ENCODE measurements at regions not wholly inside any gene's neighbourhood (a gene's known extent, or its start where the extent isn't known, plus 50 kb on each side); places are given as distances from the start of the nearest gene placed in this dataset.

- no peaks in the 10 kb centered on the region for H3K4me1 Mint-ChIP-seq (ENCODE audit: unreplicated experiment)
- no peaks in the 10 kb centered on the region for H3K36me3 Mint-ChIP-seq (ENCODE audit: unreplicated experiment)
- H3K4me3 Mint-ChIP-seq (ENCODE audit: unreplicated experiment), result no peak overlapping the region
- no peak for TF ChIP-seq CTCF (IDR thresholded peaks at IDR 0.05)
- peak; percentile 46 for DNase-seq (ENCODE audit: extremely low spot score, unreplicated experiment)
- H3K9me3 Mint-ChIP-seq (ENCODE audit: unreplicated experiment), result no peaks in the 10 kb centered on the region
- H3K27ac Mint-ChIP-seq (ENCODE audit: unreplicated experiment), result no peak overlapping the region
- peaks cover 3% of the 10 kb centered on the region for H3K27me3 Mint-ChIP-seq (ENCODE audit: unreplicated experiment)
These were observed 136.8 kb upstream of the FOXB1 start for GRCh38 chr15:59867086-59867855.

- DNase-seq (ENCODE audit: extremely low spot score, unreplicated experiment), result peak; percentile 42
- H3K27me3 Mint-ChIP-seq (ENCODE audit: unreplicated experiment), result peaks cover 3% of the 10 kb centered on the region
These were observed 137.5 kb upstream of the FOXB1 start for GRCh38 chr15:59866642-59867041.

GRCh38 chr15:59862191-59863155, 141.6 kb upstream of the FOXB1 start:
- Mint-ChIP-seq H3K27ac (ENCODE audit: unreplicated experiment) (no peak overlapping the region), H3K9me3 (ENCODE audit: unreplicated experiment) (no peaks in the 10 kb centered on the region), H3K4me1 (ENCODE audit: unreplicated experiment) (no peaks in the 10 kb centered on the region), H3K4me3 (ENCODE audit: unreplicated experiment) (no peak overlapping the region), H3K27me3 (ENCODE audit: unreplicated experiment) (no peaks in the 10 kb centered on the region), H3K36me3 (ENCODE audit: unreplicated experiment) (no peaks in the 10 kb centered on the region)
- no peak for TF ChIP-seq CTCF (IDR thresholded peaks at IDR 0.05)
- peak; percentile 46 for DNase-seq (ENCODE audit: extremely low spot score, unreplicated experiment)

More at GRCh38 chr15:59866642-59867041, 137.5 kb upstream of the FOXB1 start:
- TF ChIP-seq CTCF (IDR thresholded peaks at IDR 0.05), result no peak
- Mint-ChIP-seq H3K27ac (ENCODE audit: unreplicated experiment) (no peak overlapping the region), H3K4me3 (ENCODE audit: unreplicated experiment) (no peak overlapping the region), H3K36me3 (ENCODE audit: unreplicated experiment) (no peaks in the 10 kb centered on the region), H3K4me1 (ENCODE audit: unreplicated experiment) (no peaks in the 10 kb centered on the region), H3K9me3 (ENCODE audit: unreplicated experiment) (no peaks in the 10 kb centered on the region)

- no peaks in the 10 kb centered on the region for H3K36me3 Mint-ChIP-seq (ENCODE audit: unreplicated experiment)
- no peaks in the 10 kb centered on the region for H3K4me1 Mint-ChIP-seq (ENCODE audit: unreplicated experiment)
- no peaks in the 10 kb centered on the region for H3K27me3 Mint-ChIP-seq (ENCODE audit: unreplicated experiment)
- no peaks in the 10 kb centered on the region for H3K9me3 Mint-ChIP-seq (ENCODE audit: unreplicated experiment)
- no peak overlapping the region for H3K27ac Mint-ChIP-seq (ENCODE audit: unreplicated experiment)
- TF ChIP-seq CTCF (IDR thresholded peaks at IDR 0.05), result no peak
- H3K4me3 Mint-ChIP-seq (ENCODE audit: unreplicated experiment), result no peak overlapping the region
- DNase-seq (ENCODE audit: extremely low spot score, unreplicated experiment), result no peak
These were observed 156.1 kb upstream of the FOXB1 start for GRCh38 chr15:59847968-59848367.
